HCT116 (cell line): ENCODE measurements at regions not wholly inside any gene's neighbourhood (a gene's known extent, or its start where the extent isn't known, plus 50 kb on each side); places are given as distances from the start of the nearest gene placed in this dataset.

Experiments
- ATAC-seq: fragments of 200-7000 bp; cut with Tn5 transposase; 2 replicates; pipeline ENCODE4 v1.9.1; 2020; ENCODE audit warnings: mild to moderate bottlenecking, moderate library complexity
- BruUV-seq: library from RNA; stranded (reverse); fragments of 400-500 nt; replicated peaks from 2 replicates; lab custom pipeline; 2021; lab: Mats Ljungman, UMichigan
- CTCF ChIA-PET: fragments of 300-600 bp; sonication (Branson Sonifier 250); formaldehyde crosslinking; loops from one replicate; lab custom pipeline; 2021; ENCODE audit warnings: antibody characterized with exemption; lab: Charles Lee
- POLR2A ChIA-PET: fragments of 300-600, 350-600 bp; sonication (Branson Sonifier 250); formaldehyde crosslinking; loops from one replicate; lab custom pipeline; 2021; ENCODE audit warnings: antibody characterized with exemption; lab: Charles Lee
- RAD21 ChIA-PET, 2 experiments: fragments of 300-600 bp; sonication (Branson Sonifier 250); formaldehyde crosslinking; loops; one replicate each; lab custom pipeline; 2023; ENCODE audit warnings: low total read pairs in 2 of 2; ENCODE audit not compliant: uncharacterized antibody in 2 of 2, unreplicated experiment in 2 of 2, low non-redundant PET in 1 of 2; lab: Charles Lee
- DNase-seq: peaks from one replicate; pipeline ENCODE4 v3.0.0-alpha.2; 2010; ENCODE audit warnings: low read depth, low spot score
- H2AFZ ChIP-seq: fragments of 200-600 bp; shearing (Covaris generic), sonication (generic); 2 replicates; pipeline ENCODE4 v1.6.1; 2017; ENCODE audit warnings: low read depth, mixed run types, mixed read lengths, antibody characterized with exemption, low read length; ENCODE audit not compliant: poor library complexity, severe bottlenecking
- H3K27ac ChIP-seq: 2 replicates; pipeline ENCODE4 v1.5.1; 2012; ENCODE audit warnings: low read depth, low read length
- H3K27me3 ChIP-seq: fragments of 200-600 bp; sonication (generic); 2 replicates; pipeline ENCODE4 v1.6.1; 2016; ENCODE audit warnings: mixed run types, low read length, mixed read lengths; ENCODE audit not compliant: insufficient read depth
- H3K36me3 ChIP-seq, 2 experiments: fragments of 200-500 bp in 1 of 2; fragments of 200-600 bp in 1 of 2; sonication (Bioruptor generic) in 1 of 2; sonication (generic) in 1 of 2; 2 replicates each; pipeline versions ENCODE4 v1.5.1 to v1.6.1; 2014 to 2016; ENCODE audit warnings: low read length in 2 of 2, inconsistent platforms in 1 of 2, mixed read lengths in 1 of 2, mixed run types in 1 of 2; ENCODE audit not compliant: insufficient read depth in 2 of 2, control insufficient read depth in 1 of 2
- H3K4me1 ChIP-seq, 2 experiments: fragments of 200-600 bp in 1 of 2; sonication (generic) in 1 of 2; 2 replicates each; pipeline versions ENCODE4 v1.5.1 to v1.6.1; 2012 to 2017; ENCODE audit warnings: low read length in 2 of 2, inconsistent platforms in 1 of 2, mild to moderate bottlenecking in 1 of 2, mixed read lengths in 1 of 2, mixed run types in 1 of 2, moderate library complexity in 1 of 2; ENCODE audit not compliant: insufficient read depth in 2 of 2, control insufficient read depth in 1 of 2
- H3K4me2 ChIP-seq: fragments of 200-600 bp; sonication (generic); 2 replicates; pipeline ENCODE4 v1.6.1; 2017; ENCODE audit warnings: mixed run types, low read length, mixed read lengths
- H3K4me3 ChIP-seq, 2 experiments: fragments of 200-600 bp in 1 of 2; sonication (generic) in 1 of 2; replicated peaks in 1 of 2; 2 replicates each; pipeline ENCODE4 v1.5.1; 2011 to 2016; ENCODE audit warnings: low read length in 2 of 2, control low read depth in 1 of 2, low read depth in 1 of 2, mild to moderate bottlenecking in 1 of 2, mixed read lengths in 1 of 2, mixed run types in 1 of 2
- H3K79me2 ChIP-seq: fragments of 200-600 bp; sonication (generic); 2 replicates; pipeline ENCODE4 v1.6.1; 2017; ENCODE audit warnings: mild to moderate bottlenecking, mixed run types, low read length, moderate library complexity, mixed read lengths; ENCODE audit not compliant: insufficient read depth
- H3K9ac ChIP-seq: fragments of 200-600 bp; sonication (generic); 2 replicates; pipeline ENCODE4 v1.6.1; 2016; ENCODE audit warnings: low read length, mixed read lengths
- H3K9me2 ChIP-seq: fragments of 200-600 bp; sonication (generic), shearing (Covaris generic); 2 replicates; pipeline ENCODE4 v1.6.1; 2017; ENCODE audit warnings: mixed run types, mild to moderate bottlenecking, moderate library complexity; ENCODE audit not compliant: insufficient read depth
- H3K9me3 ChIP-seq, 2 experiments: fragments of 200-500 bp in 1 of 2; fragments of 200-600 bp in 1 of 2; sonication (Bioruptor generic) in 1 of 2; sonication (generic) in 1 of 2; 2 replicates each; pipeline ENCODE4 v1.6.1; 2014 to 2017; ENCODE audit warnings: low read length in 2 of 2, mixed read lengths in 2 of 2, inconsistent platforms in 1 of 2, low read depth in 1 of 2, mild to moderate bottlenecking in 1 of 2, mixed run types in 1 of 2, moderate library complexity in 1 of 2; ENCODE audit not compliant: control insufficient read depth in 1 of 2, insufficient read depth in 1 of 2
- H4K20me1 ChIP-seq: fragments of 200-600 bp; sonication (generic), shearing (Covaris generic); 2 replicates; pipeline ENCODE4 v1.6.1; 2017; ENCODE audit warnings: mixed run types, mild to moderate bottlenecking, moderate library complexity; ENCODE audit not compliant: insufficient read depth
- CBX3 ChIP-seq: IDR thresholded peaks from 2 replicates; pipeline ENCODE4 v1.6.1; 2012; ENCODE audit warnings: low read depth
- CEBPB ChIP-seq: IDR thresholded peaks from 2 replicates; pipeline ENCODE4 v1.6.1; 2012; ENCODE audit warnings: low read depth
- ELF1 ChIP-seq: IDR thresholded peaks from 2 replicates; pipeline ENCODE4 v1.6.1; 2012; ENCODE audit warnings: low read depth, borderline replicate concordance
- EZH2phosphoT487 ChIP-seq: fragments of 200-600 bp; IDR thresholded peaks from 2 replicates; pipeline ENCODE4 v1.6.1; 2018; ENCODE audit warnings: antibody characterized with exemption, borderline replicate concordance
- JUND ChIP-seq: IDR thresholded peaks from 2 replicates; pipeline ENCODE4 v1.6.1; 2012
- POLR2A ChIP-seq: IDR thresholded peaks from 2 replicates; pipeline ENCODE4 v1.7.0; 2011; ENCODE audit warnings: borderline replicate concordance; ENCODE audit not compliant: insufficient read depth, insufficient read length; ENCODE audit errors: extremely low read depth
- POLR2AphosphoS5 ChIP-seq: IDR thresholded peaks from 2 replicates; pipeline ENCODE4 v1.6.1; 2011; ENCODE audit warnings: mild to moderate bottlenecking, low read depth, low read length, moderate library complexity
- RAD21 ChIP-seq: IDR thresholded peaks from 2 replicates; pipeline ENCODE4 v1.6.1; 2012; ENCODE audit warnings: low read depth, mild to moderate bottlenecking
- SP1 ChIP-seq: IDR thresholded peaks from 2 replicates; pipeline ENCODE4 v1.6.1; 2012; ENCODE audit warnings: low read depth
- SRF ChIP-seq: IDR thresholded peaks from 2 replicates; pipeline ENCODE4 v1.6.1; 2012; ENCODE audit warnings: low read depth
- TCF7L2 ChIP-seq: IDR thresholded peaks from 2 replicates; pipeline ENCODE4 v1.7.0; 2011; ENCODE audit warnings: borderline replicate concordance, inconsistent platforms; ENCODE audit not compliant: insufficient read depth, insufficient read length; ENCODE audit errors: extremely low read depth
- YY1 ChIP-seq: IDR thresholded peaks from 2 replicates; pipeline ENCODE4 v1.6.1; 2011; ENCODE audit warnings: low read length, low read depth, moderate library complexity, mild to moderate bottlenecking; ENCODE audit not compliant: insufficient replicate concordance; ENCODE audit errors: extremely low read depth
- ZBTB33 ChIP-seq: IDR thresholded peaks from 2 replicates; pipeline ENCODE4 v1.6.1; 2011; ENCODE audit warnings: mild to moderate bottlenecking, low read length, moderate library complexity; ENCODE audit not compliant: insufficient replicate concordance; ENCODE audit errors: extremely low read depth
- ZFX ChIP-seq: fragments of 450-650 bp; IDR thresholded peaks from 2 replicates; pipeline ENCODE4 v1.6.1; 2017
- ZNF274 ChIP-seq: fragments of 200-500 bp; sonication (Bioruptor generic); IDR thresholded peaks from 2 replicates; pipeline ENCODE4 v1.6.1; 2014; ENCODE audit warnings: mild to moderate bottlenecking, low read depth, low read length, inconsistent platforms
- intact Hi-C: fragments of 100-400 bp; cut with micrococcal nuclease; formaldehyde crosslinking; loops from 2 replicates; pipeline ENCODE4 v1.10.0; 2022
- TF ChIP-seq, protein P1 (sequence below): IDR thresholded peaks from 2 replicates; pipeline ENCODE4 v1.6.1; 2012
- TF ChIP-seq, protein P2 (sequence below), 3 experiments: fragments of 200-600 bp in 1 of 3; sonication (generic) in 1 of 3; IDR thresholded peaks in 2 of 3; conservative IDR thresholded peaks in 1 of 3; 2 replicates each; pipeline ENCODE4 v1.5.1; 2012 to 2017; ENCODE audit warnings: low read depth in 2 of 3, low read length in 2 of 3, antibody characterized with exemption in 1 of 3, borderline replicate concordance in 1 of 3, control low read depth in 1 of 3, mild to moderate bottlenecking in 1 of 3, mixed read lengths in 1 of 3, mixed run types in 1 of 3, moderate library complexity in 1 of 3; ENCODE audit not compliant: insufficient read depth in 1 of 3

GRCh38 chr13:47213047-47213446, 316.2 kb upstream of the HTR2A start:
- ChIA-PET RAD21 (no interaction called here), CTCF (no interaction called here), POLR2A (no interaction called here)
- Histone ChIP-seq H3K27me3 (no peaks in the 10 kb centered on the region), H4K20me1 (no peaks in the 10 kb centered on the region), H3K4me1 (no peaks in the 10 kb centered on the region), H3K9me3 (no peaks in the 10 kb centered on the region), H3K4me3 (no peak overlapping the region), H3K9me2 (no peaks in the 10 kb centered on the region), H3K79me2 (no peaks in the 10 kb centered on the region), H3K27ac (no peak overlapping the region), H3K4me2 (no peak overlapping the region), H3K36me3 (no peaks in the 10 kb centered on the region), H2AFZ (no peak overlapping the region), H3K9ac (no peak overlapping the region)
- TF ChIP-seq JUND (no peak), POLR2A (no peak), TCF7L2 (no peak), ZBTB33 (no peak), EZH2phosphoT487 (no peak), ELF1 (no peak), ZNF274 (no peak), YY1 (no peak), SP1 (no peak), POLR2AphosphoS5 (no peak), CEBPB (no peak), ZFX (no peak), SRF (no peak), RAD21 (no peak), CBX3 (no peak)
- TF ChIP-seq, protein P1, sequence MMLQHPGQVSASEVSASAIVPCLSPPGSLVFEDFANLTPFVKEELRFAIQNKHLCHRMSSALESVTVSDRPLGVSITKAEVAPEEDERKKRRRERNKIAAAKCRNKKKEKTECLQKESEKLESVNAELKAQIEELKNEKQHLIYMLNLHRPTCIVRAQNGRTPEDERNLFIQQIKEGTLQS = no peak
- TF ChIP-seq, protein P2, sequence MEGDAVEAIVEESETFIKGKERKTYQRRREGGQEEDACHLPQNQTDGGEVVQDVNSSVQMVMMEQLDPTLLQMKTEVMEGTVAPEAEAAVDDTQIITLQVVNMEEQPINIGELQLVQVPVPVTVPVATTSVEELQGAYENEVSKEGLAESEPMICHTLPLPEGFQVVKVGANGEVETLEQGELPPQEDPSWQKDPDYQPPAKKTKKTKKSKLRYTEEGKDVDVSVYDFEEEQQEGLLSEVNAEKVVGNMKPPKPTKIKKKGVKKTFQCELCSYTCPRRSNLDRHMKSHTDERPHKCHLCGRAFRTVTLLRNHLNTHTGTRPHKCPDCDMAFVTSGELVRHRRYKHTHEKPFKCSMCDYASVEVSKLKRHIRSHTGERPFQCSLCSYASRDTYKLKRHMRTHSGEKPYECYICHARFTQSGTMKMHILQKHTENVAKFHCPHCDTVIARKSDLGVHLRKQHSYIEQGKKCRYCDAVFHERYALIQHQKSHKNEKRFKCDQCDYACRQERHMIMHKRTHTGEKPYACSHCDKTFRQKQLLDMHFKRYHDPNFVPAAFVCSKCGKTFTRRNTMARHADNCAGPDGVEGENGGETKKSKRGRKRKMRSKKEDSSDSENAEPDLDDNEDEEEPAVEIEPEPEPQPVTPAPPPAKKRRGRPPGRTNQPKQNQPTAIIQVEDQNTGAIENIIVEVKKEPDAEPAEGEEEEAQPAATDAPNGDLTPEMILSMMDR (IDR thresholded peaks at IDR 0.05 in 2 of 3, conservative IDR thresholded peaks at IDR 0.05 in 1 of 3; ENCODE audit: borderline replicate concordance in 1 of 3, insufficient read depth in 1 of 3, low read depth in 2 of 3, low read length in 2 of 3) = no peak
- intact Hi-C loops = no loop called here
- no TSS peak for BruUV-seq
- no peak for ATAC-seq
- DNase-seq = no peak
